ENCODE measurements at regions not wholly inside any gene's neighbourhood (a gene's known extent, or its start where the extent isn't known, plus 50 kb on each side); places are given as distances from the start of the nearest gene placed in this dataset.

GRCh38 chr2:238700506-238701340 lies 147.2 kb upstream of the TWIST2 start:
- Histone ChIP-seq H3K4me3 (ENCODE audit: low read depth, low read length) (no peak overlapping the region), H3K9ac (ENCODE audit: low read depth, low read length) (no peak overlapping the region), H3K36me3 (ENCODE audit: control insufficient read depth, insufficient read depth, low read length) (no peaks in the 10 kb centered on the region), H3K27me3 (ENCODE audit: control insufficient read depth, insufficient read depth, low read length) (no peaks in the 10 kb centered on the region), H3K4me1 (ENCODE audit: control insufficient read depth, insufficient read depth, low read length) (no peaks in the 10 kb centered on the region), H3K9me3 (ENCODE audit: control insufficient read depth, insufficient read depth, low read length) (no peaks in the 10 kb centered on the region), H3K27ac (ENCODE audit: low read depth, low read length) (no peak overlapping the region)

GRCh38 chr2:238701341-238702206 lies 146.3 kb upstream of the TWIST2 start:
- Histone ChIP-seq H3K4me3 (ENCODE audit: low read depth, low read length) (no peak overlapping the region), H3K9ac (ENCODE audit: low read depth, low read length) (no peak overlapping the region), H3K27me3 (ENCODE audit: control insufficient read depth, insufficient read depth, low read length) (no peaks in the 10 kb centered on the region), H3K4me1 (ENCODE audit: control insufficient read depth, insufficient read depth, low read length) (no peaks in the 10 kb centered on the region), H3K36me3 (ENCODE audit: control insufficient read depth, insufficient read depth, low read length) (no peaks in the 10 kb centered on the region), H3K27ac (ENCODE audit: low read depth, low read length) (no peak overlapping the region), H3K9me3 (ENCODE audit: control insufficient read depth, insufficient read depth, low read length) (no peaks in the 10 kb centered on the region)

- Histone ChIP-seq H3K9ac (ENCODE audit: low read depth, low read length) (no peak overlapping the region), H3K9me3 (ENCODE audit: control insufficient read depth, insufficient read depth, low read length) (no peaks in the 10 kb centered on the region), H3K27me3 (ENCODE audit: control insufficient read depth, insufficient read depth, low read length) (no peaks in the 10 kb centered on the region), H3K4me3 (ENCODE audit: low read depth, low read length) (no peak overlapping the region), H3K36me3 (ENCODE audit: control insufficient read depth, insufficient read depth, low read length) (no peaks in the 10 kb centered on the region), H3K27ac (ENCODE audit: low read depth, low read length) (no peak overlapping the region), H3K4me1 (ENCODE audit: control insufficient read depth, insufficient read depth, low read length) (no peaks in the 10 kb centered on the region)
These were observed 145.4 kb upstream of the TWIST2 start for GRCh38 chr2:238702276-238703052.

GRCh38 chr2:238703053-238703415 lies 144.9 kb upstream of the TWIST2 start:
- no peak overlapping the region for H3K27ac ChIP-seq (ENCODE audit: low read depth, low read length)
- no peak overlapping the region for H3K4me3 ChIP-seq (ENCODE audit: low read depth, low read length)
- H3K9me3 ChIP-seq (ENCODE audit: control insufficient read depth, insufficient read depth, low read length) = no peaks in the 10 kb centered on the region
- no peak overlapping the region for H3K9ac ChIP-seq (ENCODE audit: low read depth, low read length)
- H3K4me1 ChIP-seq (ENCODE audit: control insufficient read depth, insufficient read depth, low read length) = no peaks in the 10 kb centered on the region
- no peaks in the 10 kb centered on the region for H3K36me3 ChIP-seq (ENCODE audit: control insufficient read depth, insufficient read depth, low read length)
- H3K27me3 ChIP-seq (ENCODE audit: control insufficient read depth, insufficient read depth, low read length) = no peaks in the 10 kb centered on the region

GRCh38 chr2:238703436-238703835 lies 144.4 kb upstream of the TWIST2 start:
- no peaks in the 10 kb centered on the region for H3K9me3 ChIP-seq (ENCODE audit: control insufficient read depth, insufficient read depth, low read length)
- H3K9ac ChIP-seq (ENCODE audit: low read depth, low read length) = no peak overlapping the region
- no peak overlapping the region for H3K27ac ChIP-seq (ENCODE audit: low read depth, low read length)
- H3K27me3 ChIP-seq (ENCODE audit: control insufficient read depth, insufficient read depth, low read length) = no peaks in the 10 kb centered on the region
- H3K4me1 ChIP-seq (ENCODE audit: control insufficient read depth, insufficient read depth, low read length) = no peaks in the 10 kb centered on the region
- H3K4me3 ChIP-seq (ENCODE audit: low read depth, low read length) = no peak overlapping the region
- H3K36me3 ChIP-seq (ENCODE audit: control insufficient read depth, insufficient read depth, low read length) = no peaks in the 10 kb centered on the region

GRCh38 chr2:238704471-238705225 lies 143.2 kb upstream of the TWIST2 start:
- H3K9ac ChIP-seq (ENCODE audit: low read depth, low read length) = no peak overlapping the region
- no peaks in the 10 kb centered on the region for H3K4me1 ChIP-seq (ENCODE audit: control insufficient read depth, insufficient read depth, low read length)
- H3K27ac ChIP-seq (ENCODE audit: low read depth, low read length) = no peak overlapping the region
- H3K36me3 ChIP-seq (ENCODE audit: control insufficient read depth, insufficient read depth, low read length) = no peaks in the 10 kb centered on the region
- no peaks in the 10 kb centered on the region for H3K9me3 ChIP-seq (ENCODE audit: control insufficient read depth, insufficient read depth, low read length)
- no peaks in the 10 kb centered on the region for H3K27me3 ChIP-seq (ENCODE audit: control insufficient read depth, insufficient read depth, low read length)
- H3K4me3 ChIP-seq (ENCODE audit: low read depth, low read length) = no peak overlapping the region

GRCh38 chr2:238706163-238706562 lies 141.7 kb upstream of the TWIST2 start:
- H3K9ac ChIP-seq (ENCODE audit: low read depth, low read length) = no peak overlapping the region
- no peak overlapping the region for H3K4me3 ChIP-seq (ENCODE audit: low read depth, low read length)
- H3K9me3 ChIP-seq (ENCODE audit: control insufficient read depth, insufficient read depth, low read length) = no peaks in the 10 kb centered on the region
- no peaks in the 10 kb centered on the region for H3K4me1 ChIP-seq (ENCODE audit: control insufficient read depth, insufficient read depth, low read length)
- H3K27me3 ChIP-seq (ENCODE audit: control insufficient read depth, insufficient read depth, low read length) = no peaks in the 10 kb centered on the region
- H3K27ac ChIP-seq (ENCODE audit: low read depth, low read length) = no peak overlapping the region
- no peaks in the 10 kb centered on the region for H3K36me3 ChIP-seq (ENCODE audit: control insufficient read depth, insufficient read depth, low read length)

GRCh38 chr2:238706673-238707072 lies 141.2 kb upstream of the TWIST2 start:
- Histone ChIP-seq H3K27ac (ENCODE audit: low read depth, low read length) (no peak overlapping the region), H3K9ac (ENCODE audit: low read depth, low read length) (no peak overlapping the region), H3K27me3 (ENCODE audit: control insufficient read depth, insufficient read depth, low read length) (no peaks in the 10 kb centered on the region), H3K36me3 (ENCODE audit: control insufficient read depth, insufficient read depth, low read length) (no peaks in the 10 kb centered on the region), H3K9me3 (ENCODE audit: control insufficient read depth, insufficient read depth, low read length) (no peaks in the 10 kb centered on the region), H3K4me1 (ENCODE audit: control insufficient read depth, insufficient read depth, low read length) (no peaks in the 10 kb centered on the region), H3K4me3 (ENCODE audit: low read depth, low read length) (no peak overlapping the region)

- Histone ChIP-seq H3K27me3 (ENCODE audit: control insufficient read depth, insufficient read depth, low read length) (no peaks in the 10 kb centered on the region), H3K9ac (ENCODE audit: low read depth, low read length) (no peak overlapping the region), H3K27ac (ENCODE audit: low read depth, low read length) (no peak overlapping the region), H3K4me3 (ENCODE audit: low read depth, low read length) (no peak overlapping the region), H3K9me3 (ENCODE audit: control insufficient read depth, insufficient read depth, low read length) (no peaks in the 10 kb centered on the region), H3K36me3 (ENCODE audit: control insufficient read depth, insufficient read depth, low read length) (no peaks in the 10 kb centered on the region), H3K4me1 (ENCODE audit: control insufficient read depth, insufficient read depth, low read length) (no peaks in the 10 kb centered on the region)
These were observed 138.4 kb upstream of the TWIST2 start for GRCh38 chr2:238709325-238710025.

All from HUES48 (cell line).